ENCODE measurements at regions not wholly inside any gene's neighbourhood (a gene's known extent, or its start where the extent isn't known, plus 50 kb on each side); places are given as distances from the start of the nearest gene placed in this dataset.
"Not testable (repeated sequence)": the region's sequence is repeated elsewhere in the genome, so short reads cannot be mapped to it uniquely, and the experiment has no call there.

DNA sequence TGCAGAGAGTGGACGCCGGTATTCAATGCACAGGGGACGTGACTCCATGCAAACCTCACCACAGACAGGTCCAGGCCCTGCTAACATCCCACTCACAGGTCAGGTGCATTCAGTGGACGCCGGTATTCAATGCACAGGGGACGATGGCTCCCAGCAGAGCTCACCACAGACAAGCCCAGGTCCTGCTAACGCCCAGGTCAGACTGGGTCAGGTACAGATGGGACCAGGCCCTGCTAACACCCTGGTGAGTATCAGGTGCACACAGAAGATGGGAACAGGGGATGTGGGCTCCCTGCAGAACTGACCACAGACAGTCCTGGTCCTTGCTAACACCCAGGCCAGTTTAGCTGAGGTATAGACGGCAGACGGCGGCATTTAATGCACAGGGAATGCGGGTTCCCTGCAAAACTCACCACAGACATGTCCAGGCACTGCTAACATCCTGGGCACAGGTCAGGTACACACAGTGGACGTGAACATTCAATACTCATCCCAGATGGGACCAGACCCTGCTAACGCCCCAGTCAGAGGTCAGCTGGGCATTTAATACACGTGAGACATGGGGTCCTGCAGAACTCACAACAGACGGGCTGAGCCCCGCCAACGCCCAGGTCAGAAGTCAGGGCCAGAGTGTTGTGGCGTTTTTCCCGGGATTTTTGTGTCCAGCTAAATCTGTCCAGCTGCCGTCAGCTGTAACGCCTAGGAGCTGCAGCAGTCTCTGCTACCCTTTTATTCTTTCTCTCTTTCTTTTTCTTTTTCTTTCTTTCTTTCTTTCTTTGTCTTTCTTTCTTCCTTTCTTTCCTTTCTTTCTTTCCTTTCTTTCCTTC is 99.2 kb downstream of the SHOX start:
- Mint-ChIP-seq H3K4me3 (ENCODE audit: unreplicated experiment) (no peak overlapping the region), H3K27ac (ENCODE audit: unreplicated experiment) (no peak overlapping the region), H3K4me1 (ENCODE audit: low read depth, unreplicated experiment) (peaks cover 3% of the 10 kb centered on the region), H3K9me3 (ENCODE audit: unreplicated experiment) (peaks cover 6% of the 10 kb centered on the region), H3K36me3 (ENCODE audit: unreplicated experiment) (no peaks in the 10 kb centered on the region), H3K27me3 (ENCODE audit: unreplicated experiment) (peaks cover 6% of the 10 kb centered on the region)
- TF ChIP-seq, protein P1, sequence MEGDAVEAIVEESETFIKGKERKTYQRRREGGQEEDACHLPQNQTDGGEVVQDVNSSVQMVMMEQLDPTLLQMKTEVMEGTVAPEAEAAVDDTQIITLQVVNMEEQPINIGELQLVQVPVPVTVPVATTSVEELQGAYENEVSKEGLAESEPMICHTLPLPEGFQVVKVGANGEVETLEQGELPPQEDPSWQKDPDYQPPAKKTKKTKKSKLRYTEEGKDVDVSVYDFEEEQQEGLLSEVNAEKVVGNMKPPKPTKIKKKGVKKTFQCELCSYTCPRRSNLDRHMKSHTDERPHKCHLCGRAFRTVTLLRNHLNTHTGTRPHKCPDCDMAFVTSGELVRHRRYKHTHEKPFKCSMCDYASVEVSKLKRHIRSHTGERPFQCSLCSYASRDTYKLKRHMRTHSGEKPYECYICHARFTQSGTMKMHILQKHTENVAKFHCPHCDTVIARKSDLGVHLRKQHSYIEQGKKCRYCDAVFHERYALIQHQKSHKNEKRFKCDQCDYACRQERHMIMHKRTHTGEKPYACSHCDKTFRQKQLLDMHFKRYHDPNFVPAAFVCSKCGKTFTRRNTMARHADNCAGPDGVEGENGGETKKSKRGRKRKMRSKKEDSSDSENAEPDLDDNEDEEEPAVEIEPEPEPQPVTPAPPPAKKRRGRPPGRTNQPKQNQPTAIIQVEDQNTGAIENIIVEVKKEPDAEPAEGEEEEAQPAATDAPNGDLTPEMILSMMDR (IDR thresholded peaks at IDR 0.05; ENCODE audit: partially characterized antibody, unreplicated experiment): no peak
- DNase-seq: no peak

DNA sequence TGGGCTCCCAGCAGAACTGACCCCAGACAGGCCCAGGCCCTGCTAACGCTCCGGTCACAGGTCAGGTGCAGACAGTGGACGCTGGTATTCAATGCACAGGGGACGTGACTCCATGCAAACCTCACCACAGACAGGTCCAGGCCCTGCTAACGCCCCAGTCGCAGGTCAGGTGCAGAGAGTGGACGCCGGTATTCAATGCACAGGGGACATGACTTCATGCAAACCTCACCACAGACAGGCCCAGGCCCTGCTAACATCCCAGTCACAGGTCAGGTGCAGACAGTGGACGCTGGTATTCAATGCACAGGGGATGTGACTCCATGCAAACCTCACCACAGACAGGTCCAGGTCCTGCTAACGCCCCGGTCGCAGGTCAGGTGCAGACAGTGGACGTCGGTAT is 98.5 kb downstream of the SHOX start:
- not testable (repeated sequence) for DNase-seq; H3K27ac Mint-ChIP-seq (ENCODE audit: unreplicated experiment); H3K4me1 Mint-ChIP-seq (ENCODE audit: low read depth, unreplicated experiment); H3K9me3 Mint-ChIP-seq (ENCODE audit: unreplicated experiment); H3K27me3 Mint-ChIP-seq (ENCODE audit: unreplicated experiment); H3K36me3 Mint-ChIP-seq (ENCODE audit: unreplicated experiment); H3K4me3 Mint-ChIP-seq (ENCODE audit: unreplicated experiment)

DNA sequence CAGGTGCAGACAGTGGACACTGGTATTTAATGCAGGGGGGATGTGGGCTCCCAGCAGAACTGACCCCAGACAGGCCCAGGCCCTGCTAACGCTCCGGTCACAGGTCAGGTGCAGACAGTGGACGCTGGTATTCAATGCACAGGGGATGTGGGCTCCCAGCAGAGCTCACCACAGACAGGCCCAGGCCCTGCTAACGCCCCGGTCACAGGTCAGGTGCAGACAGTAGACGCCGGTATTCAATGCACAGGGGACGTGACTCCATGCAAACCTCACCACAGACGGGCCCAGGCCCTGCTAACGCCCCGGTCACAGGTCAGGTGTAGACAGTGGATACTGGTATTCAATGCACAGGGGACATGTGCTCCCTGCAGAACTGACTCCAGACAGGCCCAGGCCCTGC is 98.0 kb downstream of the SHOX start:
- H3K9me3 Mint-ChIP-seq (ENCODE audit: unreplicated experiment): peaks cover 11% of the 10 kb centered on the region
- not testable (repeated sequence) for DNase-seq; H3K4me1 Mint-ChIP-seq (ENCODE audit: low read depth, unreplicated experiment); H3K27me3 Mint-ChIP-seq (ENCODE audit: unreplicated experiment); H3K4me3 Mint-ChIP-seq (ENCODE audit: unreplicated experiment); H3K36me3 Mint-ChIP-seq (ENCODE audit: unreplicated experiment); H3K27ac Mint-ChIP-seq (ENCODE audit: unreplicated experiment)

DNA sequence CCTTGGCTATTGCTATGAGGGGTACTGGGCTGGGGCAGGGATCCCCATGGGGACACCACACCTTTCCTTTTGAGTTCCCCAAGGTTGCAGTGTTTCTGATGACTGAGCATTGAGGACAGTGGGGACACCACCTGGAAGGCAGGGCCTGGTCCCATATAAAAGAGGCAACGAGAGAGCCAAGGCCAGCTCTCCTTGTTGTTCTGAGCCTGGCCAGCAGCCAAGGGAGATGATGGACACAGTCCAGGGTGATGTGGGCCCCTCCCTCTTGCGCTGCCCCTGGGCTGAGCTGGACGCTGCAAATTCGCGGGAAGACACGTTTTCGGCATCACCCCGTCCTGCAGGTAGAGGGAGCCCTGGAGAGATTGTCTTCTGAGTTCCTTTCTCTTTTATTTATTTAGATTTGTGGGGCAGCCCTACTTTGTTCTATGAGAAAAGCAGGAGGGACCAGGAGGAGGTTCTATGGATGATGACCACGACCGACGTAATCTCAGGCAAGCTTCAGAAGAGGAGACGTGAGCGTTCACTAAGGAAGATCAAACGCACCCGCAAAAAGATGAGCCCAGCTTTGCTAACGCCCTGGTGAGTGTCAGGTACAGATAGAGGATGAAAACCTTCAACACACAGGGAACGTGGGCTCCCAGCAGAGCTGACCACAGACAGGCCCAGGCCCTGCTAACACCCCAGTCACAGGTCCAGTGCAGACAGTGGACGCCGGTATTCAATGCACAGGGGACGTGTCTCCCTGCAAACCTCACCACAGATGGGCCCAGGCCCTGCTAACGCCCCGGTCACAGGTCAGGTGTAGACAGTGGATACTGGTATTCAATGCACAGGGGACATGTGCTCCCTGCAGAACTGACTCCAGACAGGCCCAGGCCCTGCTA is 97.4 kb downstream of the SHOX start:
- no peak overlapping the region for H3K4me3 Mint-ChIP-seq (ENCODE audit: unreplicated experiment)
- H3K27ac Mint-ChIP-seq (ENCODE audit: unreplicated experiment): no peak overlapping the region
- H3K4me1 Mint-ChIP-seq (ENCODE audit: low read depth, unreplicated experiment): no peaks in the 10 kb centered on the region
- TF ChIP-seq, protein P1 (IDR thresholded peaks at IDR 0.05; ENCODE audit: partially characterized antibody, unreplicated experiment): peak; percentile 66
- peaks cover 11% of the 10 kb centered on the region for H3K9me3 Mint-ChIP-seq (ENCODE audit: unreplicated experiment)
- DNase-seq: peak; percentile 46
- H3K36me3 Mint-ChIP-seq (ENCODE audit: unreplicated experiment): peaks cover 7% of the 10 kb centered on the region
- H3K27me3 Mint-ChIP-seq (ENCODE audit: unreplicated experiment): peaks cover 6% of the 10 kb centered on the region

DNA sequence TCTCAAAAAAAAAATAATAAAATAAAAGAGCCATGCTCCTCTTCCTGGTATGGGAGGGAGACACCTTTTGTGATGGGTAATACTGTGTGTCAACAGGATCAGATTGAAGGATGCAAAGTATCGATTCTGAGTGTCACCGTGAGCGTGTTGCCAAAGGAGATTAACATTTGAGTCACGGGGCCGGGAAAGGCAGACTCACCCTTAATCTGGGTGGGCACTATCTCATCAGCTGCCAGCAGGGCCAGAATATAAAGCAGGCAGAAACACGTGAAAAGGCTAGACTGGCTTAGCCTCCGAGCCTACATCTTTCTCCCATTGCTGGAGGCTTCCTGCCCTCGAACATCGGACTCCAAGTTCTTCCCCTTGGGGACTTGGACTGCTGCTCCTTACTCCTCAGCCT is 95.4 kb downstream of the SHOX start:
- H3K9me3 Mint-ChIP-seq (ENCODE audit: unreplicated experiment): peaks cover 11% of the 10 kb centered on the region
- no peak for DNase-seq
- H3K4me3 Mint-ChIP-seq (ENCODE audit: unreplicated experiment): no peak overlapping the region
- H3K36me3 Mint-ChIP-seq (ENCODE audit: unreplicated experiment): peaks cover 7% of the 10 kb centered on the region
- H3K27ac Mint-ChIP-seq (ENCODE audit: unreplicated experiment): no peak overlapping the region
- TF ChIP-seq, protein P1 (IDR thresholded peaks at IDR 0.05; ENCODE audit: partially characterized antibody, unreplicated experiment): no peak
- no peaks in the 10 kb centered on the region for H3K4me1 Mint-ChIP-seq (ENCODE audit: low read depth, unreplicated experiment)
- H3K27me3 Mint-ChIP-seq (ENCODE audit: unreplicated experiment): peaks cover 6% of the 10 kb centered on the region

Data from glutamatergic neuron (in vitro differentiated cells).